ENCODE measurements at regions not wholly inside any gene's neighbourhood (a gene's known extent, or its start where the extent isn't known, plus 50 kb on each side); places are given as distances from the start of the nearest gene placed in this dataset.

- TF ChIP-seq REST (IDR thresholded peaks at IDR 0.05; ENCODE audit: insufficient read depth in 1 of 2, low read depth in 2 of 2, low read length in 1 of 2) (no peak), CTCF (IDR thresholded peaks at IDR 0.05) (no peak), POLR2AphosphoS5 (IDR thresholded peaks at IDR 0.05; ENCODE audit: low read depth, low read length) (no peak)
These were observed 577.4 kb downstream of the HTR1B start for GRCh38 chr6:76885861-76886301.

All from Panc1 (cell line).